HepG2 (cell line): ENCODE measurements at regions not wholly inside any gene's neighbourhood (a gene's known extent, or its start where the extent isn't known, plus 50 kb on each side); places are given as distances from the start of the nearest gene placed in this dataset.

Experiments
- CREB1 ChIP-seq, 2 experiments: fragments of 450-650 bp in 1 of 2; IDR thresholded peaks; 2 replicates each; pipeline ENCODE4 v1.6.1; 2016 to 2017; ENCODE audit warnings: control low read depth in 1 of 2, mild to moderate bottlenecking in 1 of 2, missing compliant biosample characterization in 1 of 2, missing genetic modification characterization in 1 of 2
- DPF2 ChIP-seq: sonication (generic); formaldehyde crosslinking; IDR thresholded peaks from 2 replicates; pipeline ENCODE4 v1.4.0; 2020; ENCODE audit warnings: mild to moderate bottlenecking, low read depth, missing genetic modification reagents, borderline replicate concordance
- JDP2 ChIP-seq: sonication (generic); formaldehyde crosslinking; IDR thresholded peaks from 2 replicates; pipeline ENCODE4 v1.8.1; 2022; ENCODE audit warnings: missing genetic modification reagents, borderline replicate concordance
- POLR2AphosphoS5 ChIP-seq: IDR thresholded peaks from 2 replicates; pipeline ENCODE4 v1.6.1; 2012; ENCODE audit warnings: low read depth, low read length
- TF ChIP-seq, protein P1 (sequence below): sonication (generic); formaldehyde crosslinking; IDR thresholded peaks from 2 replicates; pipeline ENCODE4 v1.5.0; 2020; ENCODE audit warnings: mild to moderate bottlenecking, missing genetic modification reagents, moderate library complexity
- TF ChIP-seq, protein P2 (sequence below): sonication (generic); formaldehyde crosslinking; IDR thresholded peaks from 2 replicates; pipeline ENCODE4 v1.8.1; 2023; ENCODE audit warnings: missing genetic modification reagents, mild to moderate bottlenecking, borderline replicate concordance

DNA sequence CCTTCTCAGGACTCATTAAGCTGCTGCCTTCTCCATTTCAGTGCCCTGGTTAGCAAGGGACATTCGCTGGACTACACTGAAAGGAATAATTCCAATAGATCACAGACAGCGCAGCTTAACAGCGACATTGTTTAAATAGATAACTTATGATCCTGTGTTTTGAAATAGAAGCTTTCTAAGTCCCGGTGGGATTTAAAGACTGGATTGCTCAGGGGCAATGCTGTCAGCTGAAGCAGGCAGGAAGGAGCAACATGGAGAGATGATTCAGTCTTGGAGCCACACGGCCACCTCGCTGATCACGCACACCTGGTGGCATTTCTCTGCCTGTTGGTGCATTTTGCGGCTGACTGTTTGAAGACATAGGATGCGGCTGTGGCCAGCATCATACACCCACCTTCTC lies 292.0 kb downstream of the FOXL1 start:
- TF ChIP-seq, protein P1, sequence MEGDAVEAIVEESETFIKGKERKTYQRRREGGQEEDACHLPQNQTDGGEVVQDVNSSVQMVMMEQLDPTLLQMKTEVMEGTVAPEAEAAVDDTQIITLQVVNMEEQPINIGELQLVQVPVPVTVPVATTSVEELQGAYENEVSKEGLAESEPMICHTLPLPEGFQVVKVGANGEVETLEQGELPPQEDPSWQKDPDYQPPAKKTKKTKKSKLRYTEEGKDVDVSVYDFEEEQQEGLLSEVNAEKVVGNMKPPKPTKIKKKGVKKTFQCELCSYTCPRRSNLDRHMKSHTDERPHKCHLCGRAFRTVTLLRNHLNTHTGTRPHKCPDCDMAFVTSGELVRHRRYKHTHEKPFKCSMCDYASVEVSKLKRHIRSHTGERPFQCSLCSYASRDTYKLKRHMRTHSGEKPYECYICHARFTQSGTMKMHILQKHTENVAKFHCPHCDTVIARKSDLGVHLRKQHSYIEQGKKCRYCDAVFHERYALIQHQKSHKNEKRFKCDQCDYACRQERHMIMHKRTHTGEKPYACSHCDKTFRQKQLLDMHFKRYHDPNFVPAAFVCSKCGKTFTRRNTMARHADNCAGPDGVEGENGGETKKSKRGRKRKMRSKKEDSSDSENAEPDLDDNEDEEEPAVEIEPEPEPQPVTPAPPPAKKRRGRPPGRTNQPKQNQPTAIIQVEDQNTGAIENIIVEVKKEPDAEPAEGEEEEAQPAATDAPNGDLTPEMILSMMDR (CRISPR knock-in tag) = no peak
- no peak for TF ChIP-seq JDP2
- TF ChIP-seq DPF2 (CRISPR knock-in tag) = no peak
- TF ChIP-seq, protein P2, sequence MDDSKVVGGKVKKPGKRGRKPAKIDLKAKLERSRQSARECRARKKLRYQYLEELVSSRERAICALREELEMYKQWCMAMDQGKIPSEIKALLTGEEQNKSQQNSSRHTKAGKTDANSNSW = no peak
- no peak for TF ChIP-seq POLR2AphosphoS5
- no peak for TF ChIP-seq CREB1 (IDR thresholded peaks at IDR 0.05)
- TF ChIP-seq CREB1 (CRISPR knock-in tag; IDR thresholded peaks at IDR 0.05) = no peak
